ENCODE measurements at regions not wholly inside any gene's neighbourhood (a gene's known extent, or its start where the extent isn't known, plus 50 kb on each side); places are given as distances from the start of the nearest gene placed in this dataset.

GRCh38 chr12:67752226-67752732 is 103.7 kb downstream of the DYRK2 start:
- DNase-seq (ENCODE audit: low read depth) (no peak), FAIRE-seq (no peak)
- TF ChIP-seq CTCF (IDR thresholded peaks at IDR 0.05; ENCODE audit: insufficient read depth, low read length, severe bottlenecking) = no peak

GRCh38 chr12:67754933-67755697 is 106.6 kb downstream of the DYRK2 start:
- H3K4me3 ChIP-seq (ENCODE audit: low read depth, low read length) = no peak overlapping the region
- TF ChIP-seq CTCF (IDR thresholded peaks at IDR 0.05; ENCODE audit: insufficient read depth, low read length, severe bottlenecking) = no peak
- no peak for DNase-seq (ENCODE audit: low read depth)
- no peak for FAIRE-seq
- H3K36me3 ChIP-seq (ENCODE audit: control insufficient read depth, insufficient read depth, low read length) = no peaks in the 10 kb centered on the region
- H3K27me3 ChIP-seq (ENCODE audit: control insufficient read depth, insufficient read depth, low read length) = peaks cover 3% of the 10 kb centered on the region

More at GRCh38 chr12:67752226-67752732, 103.7 kb downstream of the DYRK2 start:
- Histone ChIP-seq H3K27me3 (ENCODE audit: control insufficient read depth, insufficient read depth, low read length) (peaks cover 3% of the 10 kb centered on the region), H3K4me3 (ENCODE audit: low read depth, low read length) (no peak overlapping the region), H3K36me3 (ENCODE audit: control insufficient read depth, insufficient read depth, low read length) (no peaks in the 10 kb centered on the region)

GRCh38 chr12:67757651-67758050 is 109.1 kb downstream of the DYRK2 start:
- TF ChIP-seq CTCF (IDR thresholded peaks at IDR 0.05; ENCODE audit: insufficient read depth, low read length, severe bottlenecking) = no peak
- FAIRE-seq = no peak
- DNase-seq (ENCODE audit: low read depth) = no peak
- Histone ChIP-seq H3K36me3 (ENCODE audit: control insufficient read depth, insufficient read depth, low read length) (no peaks in the 10 kb centered on the region), H3K27me3 (ENCODE audit: control insufficient read depth, insufficient read depth, low read length) (peaks cover 3% of the 10 kb centered on the region), H3K4me3 (ENCODE audit: low read depth, low read length) (no peak overlapping the region)

GRCh38 chr12:67758119-67758518 is 109.6 kb downstream of the DYRK2 start:
- FAIRE-seq (no peak), DNase-seq (ENCODE audit: low read depth) (no peak)
- H3K27me3 ChIP-seq (ENCODE audit: control insufficient read depth, insufficient read depth, low read length) = peaks cover 3% of the 10 kb centered on the region
- H3K36me3 ChIP-seq (ENCODE audit: control insufficient read depth, insufficient read depth, low read length) = no peaks in the 10 kb centered on the region
- TF ChIP-seq CTCF (IDR thresholded peaks at IDR 0.05; ENCODE audit: insufficient read depth, low read length, severe bottlenecking) = no peak
- no peak overlapping the region for H3K4me3 ChIP-seq (ENCODE audit: low read depth, low read length)

GRCh38 chr12:67758521-67758920 is 110.0 kb downstream of the DYRK2 start:
- Histone ChIP-seq H3K4me3 (ENCODE audit: low read depth, low read length) (no peak overlapping the region), H3K36me3 (ENCODE audit: control insufficient read depth, insufficient read depth, low read length) (no peaks in the 10 kb centered on the region), H3K27me3 (ENCODE audit: control insufficient read depth, insufficient read depth, low read length) (peaks cover 3% of the 10 kb centered on the region)
- DNase-seq (ENCODE audit: low read depth) = no peak
- no peak for FAIRE-seq
- TF ChIP-seq CTCF (IDR thresholded peaks at IDR 0.05; ENCODE audit: insufficient read depth, low read length, severe bottlenecking) = no peak
